Neural cell (in vitro differentiated cells): ENCODE measurements at regions not wholly inside any gene's neighbourhood (a gene's known extent, or its start where the extent isn't known, plus 50 kb on each side); places are given as distances from the start of the nearest gene placed in this dataset.

Source experiments
- H2AFZ ChIP-seq: fragments of 200-600, 300-800 bp; sonication (generic), shearing (Covaris generic); 2 replicates; pipeline ENCODE4 v1.6.0; 2014; ENCODE audit warnings: low read depth, mild to moderate bottlenecking, antibody characterized with exemption, low read length, moderate library complexity
- H3F3A ChIP-seq: fragments of 200-600 bp; shearing (Covaris generic); 2 replicates; pipeline ENCODE4 v1.6.1; 2016; ENCODE audit warnings: mild to moderate bottlenecking, moderate library complexity, mixed read lengths, antibody characterized with exemption, low read length; ENCODE audit not compliant: insufficient read depth, poor library complexity, severe bottlenecking
- H3K27ac ChIP-seq: fragments of 200-600, 300-800 bp; sonication (generic), shearing (Covaris generic); 2 replicates; pipeline ENCODE4 v1.5.1; 2014; ENCODE audit warnings: mild to moderate bottlenecking, low read length, moderate library complexity
- H3K27me3 ChIP-seq: fragments of 300-800, 200-600 bp; sonication (generic), shearing (Covaris generic); 2 replicates; pipeline ENCODE4 v1.6.0; 2014; ENCODE audit warnings: mild to moderate bottlenecking, low read depth, low read length, moderate library complexity; ENCODE audit not compliant: insufficient read depth
- H3K36me3 ChIP-seq: fragments of 300-800, 200-600 bp; sonication (generic), shearing (Covaris generic); 2 replicates; pipeline ENCODE4 v1.5.1; 2014; ENCODE audit warnings: mild to moderate bottlenecking, antibody characterized with exemption, low read length, moderate library complexity; ENCODE audit not compliant: insufficient read depth
- H3K4me2 ChIP-seq: fragments of 300-800, 200-600 bp; sonication (generic), shearing (Covaris generic); 2 replicates; pipeline ENCODE4 v1.6.0; 2014; ENCODE audit warnings: mild to moderate bottlenecking, low read length
- H3K4me3 ChIP-seq: fragments of 300-800, 200-600 bp; sonication (generic), shearing (Covaris generic); 2 replicates; pipeline ENCODE4 v1.5.1; 2014; ENCODE audit warnings: mild to moderate bottlenecking, low read length, moderate library complexity
- H3K79me2 ChIP-seq: fragments of 200-600 bp; shearing (Covaris generic); replicated peaks from 2 replicates; pipeline ENCODE4 v1.6.0; 2014; ENCODE audit warnings: mild to moderate bottlenecking, low read length, moderate library complexity; ENCODE audit not compliant: insufficient read depth
- H3K9ac ChIP-seq: fragments of 300-800, 200-600 bp; sonication (generic), shearing (Covaris generic); 2 replicates; pipeline ENCODE4 v1.6.1; 2016; ENCODE audit warnings: mild to moderate bottlenecking, low read length, mixed read lengths
- H3K9me2 ChIP-seq: fragments of 200-600 bp; shearing (Covaris generic); 2 replicates; pipeline ENCODE4 v1.6.1; 2016; ENCODE audit warnings: mild to moderate bottlenecking, low read length, mixed read lengths; ENCODE audit not compliant: insufficient read depth
- H3K9me3 ChIP-seq: fragments of 200-600, 300-800 bp; sonication (generic), shearing (Covaris generic); 2 replicates; pipeline ENCODE4 v1.6.1; 2016; ENCODE audit warnings: mild to moderate bottlenecking, mixed run types, low read length, moderate library complexity, mixed read lengths
- H4K20me1 ChIP-seq: fragments of 200-600 bp; shearing (Covaris generic); 2 replicates; pipeline ENCODE4 v1.6.1; 2016; ENCODE audit warnings: mild to moderate bottlenecking, mixed run types; ENCODE audit not compliant: insufficient read depth
- CTCF ChIP-seq: fragments of 450-650 bp; IDR thresholded peaks from 2 replicates; pipeline ENCODE4 v1.5.1; 2014; ENCODE audit warnings: antibody characterized with exemption, mild to moderate bottlenecking, moderate library complexity; ENCODE audit not compliant: poor library complexity, severe bottlenecking
- EP300 ChIP-seq: fragments of 450-650 bp; conservative IDR thresholded peaks from 2 replicates; pipeline ENCODE4 v1.6.1; 2014; ENCODE audit warnings: antibody characterized with exemption, mild to moderate bottlenecking, moderate library complexity; ENCODE audit not compliant: poor library complexity, severe bottlenecking
- EZH2 ChIP-seq: fragments of 200-600, 300-800 bp; shearing (Covaris generic), sonication (generic); IDR thresholded peaks from 2 replicates; pipeline ENCODE4 v1.6.1; 2014; ENCODE audit warnings: antibody characterized with exemption, low read length, borderline replicate concordance, mild to moderate bottlenecking; ENCODE audit not compliant: insufficient read depth, poor library complexity, severe bottlenecking
- MXI1 ChIP-seq: fragments of 450-650 bp; conservative IDR thresholded peaks from 2 replicates; pipeline ENCODE4 v1.6.1; 2014; ENCODE audit warnings: antibody characterized with exemption, mild to moderate bottlenecking; ENCODE audit not compliant: poor library complexity, severe bottlenecking
- POLR2AphosphoS5 ChIP-seq: IDR thresholded peaks from 2 replicates; pipeline ENCODE4 v1.6.1; 2012
- RAD21 ChIP-seq: fragments of 450-650 bp; conservative IDR thresholded peaks from 2 replicates; pipeline ENCODE4 v1.6.1; 2014; ENCODE audit warnings: antibody characterized with exemption, mild to moderate bottlenecking, moderate library complexity
- SMC3 ChIP-seq: fragments of 450-650 bp; conservative IDR thresholded peaks from 2 replicates; pipeline ENCODE4 v1.6.1; 2014; ENCODE audit warnings: antibody characterized with exemption, mild to moderate bottlenecking, moderate library complexity; ENCODE audit not compliant: poor library complexity
- TAF1 ChIP-seq: IDR thresholded peaks from 2 replicates; pipeline ENCODE4 v1.6.1; 2012; ENCODE audit warnings: low read depth
- TF ChIP-seq, protein P1 (sequence below): IDR thresholded peaks from 2 replicates; pipeline ENCODE4 v1.6.1; 2012; ENCODE audit warnings: borderline replicate concordance

DNA sequence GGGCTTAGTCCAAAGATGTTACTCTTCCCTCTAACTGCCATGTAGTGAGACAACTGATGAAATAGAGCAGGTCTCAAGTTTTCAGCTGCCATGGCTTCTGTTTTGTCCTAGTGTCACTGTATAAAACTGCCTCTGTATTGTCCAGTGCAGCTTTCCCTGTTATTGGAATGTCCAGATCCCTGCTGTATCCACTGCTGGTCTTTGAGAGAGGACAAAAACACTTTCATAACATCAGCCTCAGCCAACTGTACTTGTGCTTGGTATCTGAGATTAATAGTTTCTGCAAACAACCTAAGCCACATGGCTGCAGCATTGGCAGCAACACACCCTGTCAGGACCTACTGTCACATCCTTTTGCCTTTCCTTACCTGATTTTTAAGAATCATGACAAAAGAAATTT is 480.2 kb downstream of the LPIN1 start:
- Histone ChIP-seq H3F3A (no peaks in the 10 kb centered on the region), H3K4me2 (no peak overlapping the region), H3K9me3 (peaks cover 9% of the 10 kb centered on the region), H3K9me2 (no peaks in the 10 kb centered on the region), H2AFZ (no peak overlapping the region), H3K27ac (no peak overlapping the region), H3K27me3 (no peaks in the 10 kb centered on the region), H3K4me3 (no peak overlapping the region), H4K20me1 (no peaks in the 10 kb centered on the region), H3K9ac (no peak overlapping the region), H3K36me3 (no peaks in the 10 kb centered on the region), H3K79me2 (no peaks in the 10 kb centered on the region)
- TF ChIP-seq EZH2: no peak
- TF ChIP-seq CTCF: no peak
- TF ChIP-seq POLR2AphosphoS5: no peak
- TF ChIP-seq EP300: no peak
- TF ChIP-seq MXI1: no peak
- TF ChIP-seq, protein P1, sequence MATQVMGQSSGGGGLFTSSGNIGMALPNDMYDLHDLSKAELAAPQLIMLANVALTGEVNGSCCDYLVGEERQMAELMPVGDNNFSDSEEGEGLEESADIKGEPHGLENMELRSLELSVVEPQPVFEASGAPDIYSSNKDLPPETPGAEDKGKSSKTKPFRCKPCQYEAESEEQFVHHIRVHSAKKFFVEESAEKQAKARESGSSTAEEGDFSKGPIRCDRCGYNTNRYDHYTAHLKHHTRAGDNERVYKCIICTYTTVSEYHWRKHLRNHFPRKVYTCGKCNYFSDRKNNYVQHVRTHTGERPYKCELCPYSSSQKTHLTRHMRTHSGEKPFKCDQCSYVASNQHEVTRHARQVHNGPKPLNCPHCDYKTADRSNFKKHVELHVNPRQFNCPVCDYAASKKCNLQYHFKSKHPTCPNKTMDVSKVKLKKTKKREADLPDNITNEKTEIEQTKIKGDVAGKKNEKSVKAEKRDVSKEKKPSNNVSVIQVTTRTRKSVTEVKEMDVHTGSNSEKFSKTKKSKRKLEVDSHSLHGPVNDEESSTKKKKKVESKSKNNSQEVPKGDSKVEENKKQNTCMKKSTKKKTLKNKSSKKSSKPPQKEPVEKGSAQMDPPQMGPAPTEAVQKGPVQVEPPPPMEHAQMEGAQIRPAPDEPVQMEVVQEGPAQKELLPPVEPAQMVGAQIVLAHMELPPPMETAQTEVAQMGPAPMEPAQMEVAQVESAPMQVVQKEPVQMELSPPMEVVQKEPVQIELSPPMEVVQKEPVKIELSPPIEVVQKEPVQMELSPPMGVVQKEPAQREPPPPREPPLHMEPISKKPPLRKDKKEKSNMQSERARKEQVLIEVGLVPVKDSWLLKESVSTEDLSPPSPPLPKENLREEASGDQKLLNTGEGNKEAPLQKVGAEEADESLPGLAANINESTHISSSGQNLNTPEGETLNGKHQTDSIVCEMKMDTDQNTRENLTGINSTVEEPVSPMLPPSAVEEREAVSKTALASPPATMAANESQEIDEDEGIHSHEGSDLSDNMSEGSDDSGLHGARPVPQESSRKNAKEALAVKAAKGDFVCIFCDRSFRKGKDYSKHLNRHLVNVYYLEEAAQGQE: no peak
- TF ChIP-seq RAD21: no peak
- no peak for TF ChIP-seq SMC3
- no peak for TF ChIP-seq TAF1

GRCh38 chr2:12227941-12228608 is 481.6 kb downstream of the LPIN1 start:
- no peak overlapping the region for H3K27ac ChIP-seq
- H4K20me1 ChIP-seq: no peaks in the 10 kb centered on the region
- H3K27me3 ChIP-seq: no peaks in the 10 kb centered on the region
- no peak for TF ChIP-seq RAD21
- H3K79me2 ChIP-seq: no peaks in the 10 kb centered on the region
- no peaks in the 10 kb centered on the region for H3K9me2 ChIP-seq
- no peaks in the 10 kb centered on the region for H3K36me3 ChIP-seq
- no peak overlapping the region for H3K4me3 ChIP-seq
- H2AFZ ChIP-seq: no peak overlapping the region
- no peak overlapping the region for H3K9ac ChIP-seq
- peaks cover 9% of the 10 kb centered on the region for H3K9me3 ChIP-seq
- H3F3A ChIP-seq: no peaks in the 10 kb centered on the region
- H3K4me2 ChIP-seq: no peak overlapping the region

DNA sequence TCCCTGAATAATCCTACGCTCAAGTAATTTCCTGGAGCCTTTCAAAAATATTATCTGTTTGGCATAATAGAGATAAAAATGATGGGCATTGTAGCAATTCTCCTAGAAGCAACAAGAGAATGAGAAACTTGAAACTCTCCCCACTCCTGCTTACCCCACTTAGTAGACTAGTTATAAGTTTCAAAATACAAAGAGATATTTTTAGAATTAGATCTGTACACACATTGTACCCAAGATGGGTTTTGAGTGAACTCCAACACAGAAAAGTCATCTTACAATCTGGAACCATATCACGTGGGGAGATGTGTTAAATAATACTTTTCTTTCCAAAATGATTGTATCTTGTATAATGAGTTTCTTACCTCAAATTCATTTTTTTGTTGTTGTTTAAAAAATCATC is 484.9 kb downstream of the LPIN1 start:
- Histone ChIP-seq H3K79me2 (no peaks in the 10 kb centered on the region), H3K36me3 (no peaks in the 10 kb centered on the region), H3K27me3 (no peaks in the 10 kb centered on the region), H3K4me2 (no peak overlapping the region), H4K20me1 (no peaks in the 10 kb centered on the region), H3K9me2 (no peaks in the 10 kb centered on the region), H3K9ac (no peak overlapping the region), H2AFZ (no peak overlapping the region), H3K4me3 (no peak overlapping the region), H3F3A (no peaks in the 10 kb centered on the region), H3K27ac (no peak overlapping the region), H3K9me3 (no peaks in the 10 kb centered on the region)
- TF ChIP-seq POLR2AphosphoS5 (no peak), TAF1 (no peak), MXI1 (no peak), CTCF (no peak), EZH2 (no peak)
- TF ChIP-seq, protein P1: no peak
